GM11168 (cell line): ENCODE measurements at regions not wholly inside any gene's neighbourhood (a gene's known extent, or its start where the extent isn't known, plus 50 kb on each side); places are given as distances from the start of the nearest gene placed in this dataset.
"Not testable (repeated sequence)": the region's sequence is repeated elsewhere in the genome, so short reads cannot be mapped to it uniquely, and the experiment has no call there.

Experiments
- in situ Hi-C: fragments of 300-500 bp; cut with MboI; formaldehyde crosslinking; loops from one replicate; pipeline ENCODE4 v1.12.0; 2022; ENCODE audit warnings: low sequenced_read_pairs; ENCODE audit not compliant: unreplicated experiment

DNA sequence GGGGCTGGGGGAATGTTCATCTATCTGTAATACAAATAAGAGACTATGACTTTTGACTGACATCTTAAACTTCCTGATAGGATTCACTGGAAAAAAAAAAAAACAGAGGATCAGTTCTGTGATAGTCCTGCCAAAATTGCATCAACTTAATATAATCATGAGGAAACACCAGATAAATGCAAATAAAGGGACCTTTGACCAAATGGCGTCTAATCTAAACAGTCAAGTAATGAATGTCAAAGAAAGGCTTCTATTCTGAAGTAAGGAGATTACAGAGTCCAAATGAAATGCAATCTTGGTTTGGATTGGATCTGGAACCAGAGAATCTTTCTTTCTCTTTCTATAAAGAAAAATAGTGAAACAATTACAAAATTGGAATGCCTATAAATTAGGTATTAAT is 513.4 kb downstream of the KCNT2 start:
- in situ Hi-C loops: no loop called here

DNA sequence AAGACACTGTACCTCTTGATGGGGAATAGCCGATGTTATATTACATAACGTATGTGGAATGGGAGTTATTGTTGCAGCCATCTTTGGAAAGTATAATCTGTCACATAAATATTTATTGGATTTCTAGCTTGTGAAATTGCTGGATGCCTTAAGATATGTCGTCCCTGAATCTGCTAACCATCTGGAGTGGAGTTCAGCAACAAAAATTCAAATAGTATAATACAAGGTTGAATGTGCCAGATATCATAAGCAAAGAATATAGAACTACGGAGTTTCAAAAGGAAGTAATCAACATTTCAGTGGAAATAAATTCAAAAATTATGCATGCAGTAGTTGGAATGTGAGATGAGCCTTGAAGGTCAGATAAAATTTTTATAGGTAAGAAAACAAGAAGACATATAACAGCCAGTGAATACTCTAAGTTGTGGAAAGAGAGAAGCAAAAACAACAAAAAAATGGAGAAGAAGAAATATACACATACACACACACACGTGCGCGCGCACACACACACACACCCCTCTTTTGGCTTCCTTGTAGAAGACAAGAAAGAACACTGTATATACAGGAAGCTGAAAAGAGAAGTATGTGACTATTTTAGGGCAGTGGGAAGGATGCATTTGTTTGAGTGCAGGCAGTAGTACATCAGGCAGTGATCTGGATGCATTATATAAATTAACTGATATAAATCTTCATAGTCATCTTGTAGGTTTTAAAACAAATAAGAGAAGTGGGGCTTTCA is 516.7 kb downstream of the KCNT2 start:
- in situ Hi-C loops: no loop called here

DNA sequence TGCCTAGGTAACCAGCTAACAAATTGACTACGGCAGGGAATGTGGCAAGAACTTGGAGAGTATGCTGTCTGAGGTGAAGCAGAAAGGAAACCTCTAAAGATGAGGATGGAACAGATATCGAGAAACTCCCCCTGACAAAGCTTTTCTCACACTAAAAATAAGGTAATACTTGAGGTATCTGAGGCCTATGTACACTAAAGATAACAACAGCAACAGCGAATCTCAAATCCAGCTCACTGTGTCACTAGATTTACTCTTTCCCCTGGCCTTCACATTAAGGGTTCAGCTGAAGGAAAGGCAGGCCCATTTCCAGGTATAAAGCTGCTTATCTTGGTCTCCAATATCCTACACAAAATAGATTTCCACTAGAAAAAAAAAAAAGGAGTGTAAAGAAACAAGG is 518.0 kb downstream of the KCNT2 start:
- in situ Hi-C loops: no loop called here

DNA sequence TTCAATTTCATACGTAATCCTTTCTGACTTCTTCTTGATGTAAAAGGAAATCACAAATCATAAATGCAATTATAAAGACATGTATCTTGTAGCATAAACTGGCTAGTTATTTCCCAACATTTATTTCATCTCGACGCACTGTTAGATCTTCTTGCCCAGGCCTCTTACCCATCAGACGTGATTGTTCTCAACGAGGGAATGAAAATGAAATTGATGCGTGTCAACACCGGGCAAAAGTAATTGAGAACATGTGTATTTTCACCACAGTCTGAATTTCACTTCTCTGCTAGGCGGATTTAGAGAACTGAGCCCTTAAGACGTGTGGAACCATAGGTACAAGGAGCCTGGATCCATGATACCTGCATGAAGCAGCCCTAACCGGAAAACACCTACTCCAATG is 519.7 kb downstream of the KCNT2 start:
- in situ Hi-C loops: no loop called here

DNA sequence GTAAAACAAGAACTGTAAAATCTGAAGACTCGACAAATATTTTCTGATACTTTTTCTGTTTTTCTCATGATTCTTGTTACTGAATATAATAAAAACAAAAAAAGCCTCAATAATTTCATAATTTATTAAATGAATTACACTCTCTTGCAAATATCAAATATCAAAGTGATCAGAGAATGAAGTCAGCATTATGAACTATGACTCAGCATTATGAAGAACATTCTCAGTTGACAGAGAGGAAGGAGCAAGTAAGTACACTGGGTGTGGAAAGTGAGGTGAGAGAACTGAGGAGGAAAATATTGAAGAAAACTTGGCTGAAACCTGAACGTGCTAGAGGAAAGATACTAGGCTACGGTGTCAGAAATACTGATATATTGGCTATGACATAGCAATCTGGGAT is 529.5 kb downstream of the KCNT2 start:
- in situ Hi-C loops: no loop called here

DNA sequence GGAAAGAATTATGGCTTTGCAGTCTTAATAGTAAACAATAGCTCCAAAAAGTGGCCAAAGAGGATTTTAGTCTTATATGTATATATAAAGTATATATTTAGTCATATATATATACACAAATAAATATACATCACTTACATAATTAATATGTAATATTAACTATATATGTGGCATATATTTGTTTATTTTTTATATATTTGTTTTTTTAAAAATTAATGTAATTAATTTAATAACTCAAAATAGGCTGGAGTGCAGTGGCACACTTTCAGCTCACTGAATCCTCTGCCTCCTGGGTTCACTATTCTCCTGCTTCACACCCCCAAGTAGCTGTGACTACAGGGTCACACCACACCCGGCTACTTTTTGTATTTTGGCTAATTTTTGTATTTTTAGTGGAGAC is 532.6 kb downstream of the KCNT2 start:
- in situ Hi-C loops: no loop called here

DNA sequence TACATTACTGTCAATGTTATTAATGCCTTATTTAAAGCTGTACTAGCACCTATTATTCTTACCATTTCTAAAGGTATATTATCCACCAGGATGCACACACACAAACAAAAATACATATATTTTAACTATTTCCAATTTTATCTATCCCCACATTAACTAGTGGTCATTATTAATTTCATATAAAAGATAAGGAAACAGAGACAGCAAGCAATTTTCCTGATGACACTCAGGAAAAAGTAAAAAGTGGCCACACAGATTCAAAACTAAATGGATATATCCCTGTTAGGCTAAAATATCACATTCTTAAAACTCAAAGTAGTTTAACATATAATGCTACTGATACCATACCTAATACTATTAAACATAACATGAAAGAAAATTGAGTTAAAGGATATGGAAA is 534.1 kb downstream of the KCNT2 start:
- in situ Hi-C loops: no loop called here

DNA sequence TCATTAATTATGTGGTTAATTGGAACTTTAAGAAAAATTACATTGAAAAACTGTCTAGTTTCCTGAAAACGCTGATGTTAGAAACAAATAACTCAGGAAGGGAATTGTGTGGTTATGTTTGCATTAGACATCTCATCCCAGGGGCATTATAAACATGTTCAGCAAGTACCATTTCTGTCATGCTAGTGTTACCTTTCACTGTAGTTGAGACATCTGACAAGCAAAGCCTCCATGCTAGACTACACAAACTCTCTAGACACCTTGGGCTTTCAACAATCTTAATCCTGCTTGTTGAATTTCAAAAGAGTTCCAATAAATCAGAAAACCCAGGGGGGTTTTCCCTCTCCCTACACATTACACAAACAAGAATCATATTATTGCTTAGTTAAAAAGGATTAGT is 536.8 kb downstream of the KCNT2 start:
- in situ Hi-C loops: no loop called here

DNA sequence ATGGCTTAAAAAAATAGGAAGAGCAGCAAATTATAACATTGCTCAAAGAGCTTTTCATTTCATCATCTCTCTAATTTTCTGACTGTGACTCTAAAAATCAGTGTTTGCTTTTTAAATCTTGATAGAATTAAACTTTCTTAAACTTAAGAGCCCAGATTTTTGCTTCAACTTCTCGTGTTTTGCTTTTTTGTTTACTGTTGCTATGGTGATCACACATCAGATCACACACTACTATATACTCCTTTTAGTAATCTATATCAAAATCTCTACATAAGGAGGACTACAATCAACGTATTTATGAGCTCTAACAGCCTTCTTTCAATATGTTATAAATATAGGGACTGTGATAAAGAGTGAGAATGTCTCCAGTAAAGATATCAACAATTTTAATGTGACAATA is 537.3 kb downstream of the KCNT2 start:
- in situ Hi-C loops: no loop called here

DNA sequence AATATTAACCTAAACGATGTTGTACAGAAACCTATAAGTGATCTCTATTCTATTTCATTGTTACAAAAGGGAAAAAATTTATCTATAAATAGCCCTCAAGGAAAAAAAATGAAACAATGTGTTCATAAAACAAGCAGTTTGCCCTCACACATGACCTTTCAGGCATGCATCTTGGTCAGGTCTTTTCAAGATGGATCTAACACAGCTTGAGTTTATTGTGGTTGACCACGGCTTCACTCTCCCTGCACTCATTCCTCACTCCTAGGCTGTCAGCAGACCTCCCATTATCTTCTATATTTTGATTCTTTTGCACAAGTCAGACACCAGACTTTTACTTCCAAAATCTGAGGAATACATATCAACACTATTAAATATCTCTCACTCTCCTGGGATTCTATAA is 544.3 kb downstream of the KCNT2 start:
- in situ Hi-C loops: no loop called here

DNA sequence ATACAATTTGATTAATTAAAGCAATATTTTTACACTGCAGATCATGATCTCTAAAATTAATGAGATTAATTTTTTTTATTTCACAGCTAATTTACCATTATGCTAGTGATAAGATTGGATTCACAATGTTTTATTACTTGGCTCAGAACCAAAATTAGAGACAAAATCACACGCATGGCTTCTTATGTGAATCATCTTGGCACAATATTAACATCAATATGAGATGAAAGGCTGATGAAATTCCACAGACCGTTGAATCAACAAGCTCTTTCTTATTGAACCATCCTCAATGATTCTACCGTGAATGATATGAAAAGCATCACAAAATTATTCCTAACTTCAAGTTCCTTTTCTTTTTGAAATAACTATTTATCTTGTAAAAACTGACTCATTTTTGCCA is 544.9 kb downstream of the KCNT2 start:
- in situ Hi-C loops: no loop called here

DNA sequence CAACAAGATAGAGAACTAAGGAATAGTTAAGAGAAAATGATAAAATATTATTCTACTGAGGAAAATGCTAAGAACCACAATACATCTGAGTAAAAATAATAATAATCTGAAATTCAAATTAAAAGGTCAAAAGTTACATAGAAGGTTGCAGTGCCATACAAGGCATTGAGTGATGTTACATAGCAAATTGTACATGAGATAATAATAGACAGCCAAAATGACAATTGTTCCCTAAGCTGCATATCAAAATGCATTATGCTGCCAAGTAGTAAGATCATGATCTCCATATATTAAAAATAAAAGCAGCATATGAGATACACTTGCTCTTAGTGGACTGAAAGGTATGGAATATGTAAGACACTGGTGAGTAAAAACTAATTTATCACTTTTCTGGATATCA is 547.7 kb downstream of the KCNT2 start:
- in situ Hi-C loops: no loop called here

DNA sequence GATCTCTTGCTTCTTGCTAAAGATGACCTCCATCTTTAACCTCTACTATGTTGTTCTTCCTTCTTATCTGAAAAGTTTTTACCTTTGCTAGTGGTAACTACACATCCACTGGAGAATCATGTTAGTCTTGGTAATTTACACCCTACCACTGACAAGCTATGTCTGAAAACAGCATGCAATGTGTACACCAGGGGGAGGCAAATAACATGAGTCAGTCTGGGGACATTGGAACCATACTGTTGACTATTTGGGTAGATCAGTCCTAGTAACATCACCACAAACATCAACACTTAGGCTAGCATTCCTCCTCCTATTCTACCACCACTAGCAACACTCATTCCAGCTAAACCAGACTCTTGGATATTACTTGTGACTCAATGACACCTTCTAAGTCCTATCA is 549.0 kb downstream of the KCNT2 start:
- in situ Hi-C loops: no loop called here

DNA sequence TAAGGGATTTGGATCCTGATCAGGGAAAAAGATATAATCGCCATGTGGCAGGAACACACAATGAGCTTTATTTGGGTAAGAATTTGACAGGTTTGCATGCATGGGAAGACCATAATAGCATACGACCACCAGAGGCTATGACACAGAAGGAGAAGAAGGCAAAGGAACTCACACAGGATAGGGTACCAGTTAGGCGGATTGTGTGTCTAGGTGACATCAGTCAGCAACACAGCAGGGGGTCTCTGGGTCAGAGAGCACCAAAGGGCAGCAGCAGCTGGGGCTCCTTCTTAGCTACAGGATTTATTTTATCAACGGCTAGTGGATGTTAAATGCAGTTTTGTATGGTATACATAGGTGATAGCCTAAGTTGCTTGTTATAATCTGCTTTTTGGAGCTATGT is 551.3 kb downstream of the KCNT2 start:
- in situ Hi-C loops: no loop called here

DNA sequence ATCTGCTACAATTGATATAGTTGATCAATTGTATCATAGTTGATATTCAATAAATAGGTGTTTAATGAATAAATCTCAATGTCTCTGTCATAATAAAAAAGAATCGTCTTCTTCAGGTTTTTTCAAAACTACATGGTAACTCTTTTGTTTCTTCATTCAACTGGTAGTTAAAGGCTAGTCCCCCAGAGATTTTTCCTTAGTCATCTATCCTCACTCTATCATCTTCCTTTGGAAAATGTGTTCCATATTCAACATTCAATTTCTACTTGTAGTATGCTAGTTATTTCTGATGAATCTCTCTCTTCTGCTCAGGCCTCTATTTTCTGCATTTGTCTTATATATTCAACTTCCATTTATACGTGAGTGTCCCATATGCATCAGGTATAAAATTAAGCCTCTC is 558.8 kb downstream of the KCNT2 start:
- in situ Hi-C loops: no loop called here

DNA sequence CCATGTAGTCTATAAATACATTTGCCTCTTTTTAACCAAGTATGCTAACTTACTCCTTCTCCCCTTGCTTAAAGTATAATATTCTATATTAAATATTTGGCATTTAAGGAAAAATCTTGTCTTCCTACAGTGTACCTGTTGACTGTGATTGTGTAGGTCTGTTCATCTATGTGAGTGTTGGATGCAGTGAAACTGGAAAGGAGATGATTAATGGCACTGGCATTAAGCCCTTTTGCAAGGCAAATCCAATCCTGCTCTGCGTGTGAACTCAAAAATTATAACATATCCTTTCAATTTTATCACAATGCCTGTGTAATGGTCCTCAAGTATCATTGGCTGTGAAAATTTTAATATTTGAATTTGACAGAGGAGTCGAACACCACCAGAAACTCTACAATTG is 565.0 kb downstream of the KCNT2 start:
- in situ Hi-C loops: no loop called here

DNA sequence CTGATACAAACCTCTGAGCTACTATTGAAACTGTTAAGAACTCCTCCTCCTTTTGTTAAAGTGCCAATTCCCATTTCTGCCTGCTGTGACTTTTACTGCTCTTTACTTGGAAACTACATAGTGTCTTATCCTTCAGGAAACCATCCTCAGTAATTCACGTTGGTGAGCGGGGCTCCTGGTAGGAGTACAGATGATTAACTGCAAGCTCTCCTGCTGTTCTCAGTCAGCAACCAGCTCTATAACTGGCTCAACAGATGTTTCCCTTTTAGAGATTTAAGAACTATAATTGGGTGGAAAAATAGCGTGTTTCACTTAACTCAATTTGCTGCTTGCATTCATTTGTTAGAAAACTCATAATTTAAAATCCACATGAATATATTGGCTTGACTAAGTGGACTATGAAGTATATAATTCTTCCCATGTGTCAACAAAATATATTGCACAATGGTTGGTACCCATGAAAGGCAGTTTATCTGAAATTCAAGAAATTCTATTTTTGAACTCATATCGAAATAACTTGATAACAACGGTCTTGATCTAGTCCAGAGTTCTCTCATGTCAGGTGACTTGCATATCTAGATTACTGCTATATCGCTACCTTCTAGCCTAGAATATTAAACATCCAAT is 574.0 kb downstream of the KCNT2 start:
- in situ Hi-C loops: no loop called here

DNA sequence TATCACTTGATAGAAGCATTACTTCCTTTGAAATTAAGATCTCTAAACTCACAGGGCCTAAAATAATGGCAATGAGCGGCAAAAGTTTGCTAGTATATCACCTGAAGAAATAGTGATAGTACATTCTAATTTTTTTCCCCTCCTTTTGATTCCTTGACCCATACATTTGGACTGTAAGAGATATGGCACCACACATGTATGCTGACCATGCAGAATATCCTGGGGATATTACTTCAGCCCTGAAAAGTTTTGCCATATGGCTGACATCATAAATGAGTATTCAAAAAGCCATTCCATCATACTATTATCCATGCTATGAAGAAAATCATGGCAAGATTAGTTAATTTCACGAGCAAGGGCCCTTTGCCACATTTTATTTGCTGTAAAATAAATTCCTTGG is 576.9 kb downstream of the KCNT2 start:
- in situ Hi-C loops: not testable (repeated sequence)

DNA sequence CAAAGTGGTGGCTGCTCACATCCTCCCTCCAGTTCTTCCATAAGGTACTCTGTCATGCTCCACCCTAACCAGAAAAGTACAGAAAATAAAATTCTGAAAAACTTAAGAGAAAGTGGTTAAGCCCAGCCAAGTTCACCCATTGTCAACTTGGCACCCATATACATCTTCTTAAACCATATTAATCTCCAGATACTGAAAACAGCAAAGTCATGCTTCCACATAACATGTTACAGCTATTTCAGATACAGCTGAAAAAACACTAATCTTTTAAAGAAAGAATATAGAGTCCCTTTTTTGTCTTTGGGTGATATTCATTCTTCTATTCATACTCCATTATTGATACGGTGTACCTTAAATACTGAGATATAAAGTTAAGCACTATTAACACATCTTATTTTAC is 577.8 kb downstream of the KCNT2 start:
- in situ Hi-C loops: no loop called here

DNA sequence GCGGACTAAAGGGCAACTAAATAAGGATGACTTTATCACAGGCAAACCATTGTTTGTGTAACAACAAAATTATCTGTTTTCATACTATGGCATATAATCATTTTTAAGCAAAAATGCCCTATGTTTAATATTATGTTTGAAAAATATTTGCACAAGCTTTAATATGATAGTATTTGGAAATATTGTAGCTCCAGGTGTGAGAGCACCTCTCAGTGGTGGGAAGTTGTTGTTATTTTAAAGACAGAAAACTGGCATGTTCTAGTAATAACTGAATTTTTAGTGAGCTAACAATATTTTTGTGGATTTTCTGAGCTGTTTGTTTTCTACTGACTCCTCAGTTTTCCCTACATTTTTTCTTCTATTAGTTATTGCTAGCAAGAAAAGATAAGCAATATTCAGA is 578.8 kb downstream of the KCNT2 start:
- in situ Hi-C loops: no loop called here

DNA sequence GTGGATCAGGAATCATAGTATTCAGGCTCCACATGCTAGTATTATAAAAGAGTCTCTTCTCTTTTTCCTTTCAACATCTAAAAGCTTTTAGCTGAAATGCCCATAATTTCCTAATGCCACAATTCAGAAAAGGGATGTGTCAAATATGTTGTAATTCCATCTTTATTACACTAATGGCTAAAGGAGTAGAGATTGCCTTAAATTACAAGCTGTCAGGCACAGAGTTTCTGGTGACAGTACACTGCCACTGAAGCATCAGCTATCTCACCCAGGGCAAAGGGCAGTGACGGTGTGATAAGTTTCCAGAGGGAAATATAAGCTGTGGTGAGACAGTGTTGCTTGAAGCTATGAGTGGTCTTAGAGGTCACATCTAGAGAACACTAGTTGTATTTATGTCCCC is 581.1 kb downstream of the KCNT2 start:
- in situ Hi-C loops: no loop called here

DNA sequence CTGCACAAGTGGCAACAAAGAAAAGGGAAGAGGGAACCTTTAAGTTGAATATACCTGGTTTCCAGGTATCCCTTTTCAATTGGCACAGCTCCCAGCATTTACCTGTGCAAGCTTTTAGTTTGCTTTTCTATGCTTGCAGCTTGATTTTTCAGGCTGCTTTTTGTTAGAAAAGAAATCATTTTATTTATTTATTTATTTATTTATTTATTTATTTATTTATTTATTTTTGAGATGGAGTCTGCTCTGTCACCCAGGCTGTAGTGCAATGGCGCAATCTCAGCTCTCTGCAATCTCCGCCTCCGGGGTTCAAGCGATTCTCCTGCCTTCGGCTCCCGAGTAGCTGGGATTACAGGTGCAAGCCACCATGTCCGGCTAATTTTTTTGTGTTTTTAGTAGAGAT is 587.1 kb downstream of the KCNT2 start:
- in situ Hi-C loops: not testable (repeated sequence)
